CD4-positive, alpha-beta T cell (primary cell): ENCODE measurements at regions not wholly inside any gene's neighbourhood (a gene's known extent, or its start where the extent isn't known, plus 50 kb on each side); places are given as distances from the start of the nearest gene placed in this dataset.

Source experiments
- ATAC-seq: fragments of 200-7000 bp; cut with Tn5 transposase; one replicate; pipeline ENCODE4 v1.10.0; 2022; ENCODE audit warnings: mild to moderate bottlenecking; ENCODE audit not compliant: poor library complexity
- CTCF ChIA-PET: fragments of 350-600 bp; sonication (Branson Sonifier 250); formaldehyde crosslinking; loops from one replicate; lab custom pipeline; 2021; ENCODE audit warnings: antibody characterized with exemption, inconsistent platforms; lab: Charles Lee
- POLR2A ChIA-PET: fragments of 350-600 bp; sonication (Branson Sonifier 250); formaldehyde crosslinking; loops from one replicate; lab custom pipeline; 2021; ENCODE audit warnings: antibody characterized with exemption, inconsistent platforms; lab: Charles Lee
- DNase-seq, 14 experiments: peaks; one replicate each; pipeline ENCODE4 v3.0.0-alpha.2; 2013 to 2020; ENCODE audit warnings: mixed read lengths in 2 of 14
- H3K27ac ChIP-seq, 2 donors: one replicate each; pipeline versions ENCODE4 v1.5.1 to v1.7.0; 2013; ENCODE audit warnings: low read length in 2 of 2, low read depth in 1 of 2, mild to moderate bottlenecking in 1 of 2
- H3K27me3 ChIP-seq, 2 experiments: 1 replicate in 1 of 2; 2 replicates in 1 of 2; pipeline versions ENCODE4 v1.6.1 to v1.7.0; 2013; ENCODE audit warnings: low read length in 2 of 2, control low read depth in 1 of 2, mild to moderate bottlenecking in 1 of 2, moderate library complexity in 1 of 2; ENCODE audit not compliant: insufficient read depth in 2 of 2, control insufficient read depth in 1 of 2
- H3K36me3 ChIP-seq: one replicate; pipeline ENCODE4 v1.6.1; 2013; ENCODE audit warnings: low read length, control low read depth; ENCODE audit not compliant: insufficient read depth
- H3K4me1 ChIP-seq: one replicate; pipeline ENCODE4 v1.6.1; 2013; ENCODE audit warnings: low read length, control low read depth; ENCODE audit not compliant: insufficient read depth
- H3K4me3 ChIP-seq: one replicate; pipeline ENCODE4 v1.5.1; 2013; ENCODE audit warnings: mild to moderate bottlenecking, low read length, moderate library complexity
- H3K9me3 ChIP-seq, 2 experiments: 1 replicate in 1 of 2; 2 replicates in 1 of 2; pipeline versions ENCODE4 v1.6.1 to v1.7.0; 2013; ENCODE audit warnings: low read length in 2 of 2, mild to moderate bottlenecking in 2 of 2, control low read depth in 1 of 2, moderate library complexity in 1 of 2; ENCODE audit not compliant: control insufficient read depth in 1 of 2, insufficient read depth in 1 of 2
- H3K27ac Mint-ChIP-seq: one replicate; pipeline ENCODE4 v1.8.0; 2020; ENCODE audit warnings: mixed read lengths
- H3K27me3 Mint-ChIP-seq: one replicate; pipeline ENCODE4 v1.8.0; 2021; ENCODE audit warnings: mixed read lengths
- H3K36me3 Mint-ChIP-seq: one replicate; pipeline ENCODE4 v1.8.0; 2021; ENCODE audit warnings: low read depth, mixed read lengths
- H3K4me1 Mint-ChIP-seq: one replicate; pipeline ENCODE4 v1.8.0; 2021; ENCODE audit warnings: low read depth, mixed read lengths
- H3K4me3 Mint-ChIP-seq: one replicate; pipeline ENCODE4 v1.8.0; 2020; ENCODE audit warnings: mild to moderate bottlenecking, mixed read lengths
- H3K9me3 Mint-ChIP-seq: one replicate; pipeline ENCODE4 v1.8.0; 2020; ENCODE audit warnings: mixed read lengths
- CTCF ChIP-seq: fragments of 200-600 bp; IDR thresholded peaks from one replicate; pipeline ENCODE4 v1.8.0; 2022; ENCODE audit warnings: antibody characterized with exemption, mild to moderate bottlenecking
- intact Hi-C, 2 experiments: fragments of 100-400 bp; cut with DNase I in 1 of 2; cut with micrococcal nuclease in 1 of 2; formaldehyde crosslinking; loops; one replicate each; pipeline versions ENCODE4 v1.15.1 to v1.9.0; 2023 to 2025; cut with DNase I, micrococcal nuclease

- no peak overlapping the region for H3K27ac ChIP-seq
- no peaks in the 10 kb centered on the region for H3K36me3 ChIP-seq
- H3K4me1 ChIP-seq = no peaks in the 10 kb centered on the region
- ATAC-seq (no peak), DNase-seq (no peak)
- no peaks in the 10 kb centered on the region for H3K27me3 ChIP-seq
- Mint-ChIP-seq H3K4me1 (no peaks in the 10 kb centered on the region), H3K9me3 (peaks cover 7% of the 10 kb centered on the region), H3K4me3 (no peak overlapping the region), H3K27me3 (no peaks in the 10 kb centered on the region), H3K27ac (no peak overlapping the region), H3K36me3 (no peaks in the 10 kb centered on the region)
- CTCF ChIA-PET = no interaction called here
- TF ChIP-seq CTCF = no peak
- intact Hi-C loops = no loop called here
- POLR2A ChIA-PET = no interaction called here
- H3K9me3 ChIP-seq = peaks cover 5 to 9% of the 10 kb centered on the region in 2 experiments
- H3K4me3 ChIP-seq = no peak overlapping the region
Measured at GRCh38 chr1:5254975-5255374, 600.6 kb downstream of the AJAP1 start.

- ChIA-PET CTCF (no interaction called here), POLR2A (no interaction called here)
- H3K27me3 Mint-ChIP-seq = no peaks in the 10 kb centered on the region
Measured at GRCh38 chr1:5254131-5254725, 599.8 kb downstream of the AJAP1 start.

GRCh38 chr1:5253036-5253435 is 598.6 kb downstream of the AJAP1 start:
- Histone ChIP-seq H3K27me3 (peaks cover 0 to 2% of the 10 kb centered on the region in 2 experiments), H3K9me3 (peaks cover 0 to 3% of the 10 kb centered on the region in 2 experiments), H3K27ac (no peak overlapping the region), H3K4me1 (no peaks in the 10 kb centered on the region), H3K4me3 (no peak overlapping the region), H3K36me3 (no peaks in the 10 kb centered on the region)
- POLR2A ChIA-PET = no interaction called here
- no peak overlapping the region for H3K27ac Mint-ChIP-seq
- TF ChIP-seq CTCF = no peak
- CTCF ChIA-PET = no interaction called here
- H3K4me3 Mint-ChIP-seq = no peak overlapping the region
- no peak for DNase-seq
- no peaks in the 10 kb centered on the region for H3K36me3 Mint-ChIP-seq
- intact Hi-C loops = no loop called here
- H3K27me3 Mint-ChIP-seq = peaks cover 2% of the 10 kb centered on the region
- no peaks in the 10 kb centered on the region for H3K9me3 Mint-ChIP-seq
- H3K4me1 Mint-ChIP-seq = no peaks in the 10 kb centered on the region
- no peak for ATAC-seq

More at GRCh38 chr1:5254131-5254725, 599.8 kb downstream of the AJAP1 start:
- DNase-seq (no peak), ATAC-seq (no peak)
- no peak overlapping the region for H3K27ac Mint-ChIP-seq
- Histone ChIP-seq H3K4me3 (no peak overlapping the region), H3K27me3 (peaks cover 0 to 2% of the 10 kb centered on the region in 2 experiments), H3K4me1 (no peaks in the 10 kb centered on the region), H3K27ac (no peak overlapping the region), H3K36me3 (no peaks in the 10 kb centered on the region), H3K9me3 (peaks cover 0 to 7% of the 10 kb centered on the region in 2 experiments)
- no peaks in the 10 kb centered on the region for H3K4me1 Mint-ChIP-seq
- H3K36me3 Mint-ChIP-seq = no peaks in the 10 kb centered on the region
- TF ChIP-seq CTCF = no peak
- H3K4me3 Mint-ChIP-seq = no peak overlapping the region
- intact Hi-C loops = no loop called here
- H3K9me3 Mint-ChIP-seq = peaks cover 5% of the 10 kb centered on the region
